H1 (cell line): ENCODE measurements at regions not wholly inside any gene's neighbourhood (a gene's known extent, or its start where the extent isn't known, plus 50 kb on each side); places are given as distances from the start of the nearest gene placed in this dataset.

ENCODE experiments used
- BRCA1 ChIP-seq: IDR thresholded peaks from 2 replicates; pipeline ENCODE4 v1.6.1; 2012; ENCODE audit warnings: low read depth, low read length, improper control_type of control experiment
- CREB1 ChIP-seq: IDR thresholded peaks from 2 replicates; pipeline ENCODE4 v1.6.1; 2012; ENCODE audit warnings: inconsistent platforms
- RNF2 ChIP-seq: fragments of 200-900, 300-1000 bp; sonication (generic); IDR thresholded peaks from 2 replicates; pipeline ENCODE4 v1.7.1; 2016; ENCODE audit warnings: borderline replicate concordance, low read depth, mild to moderate bottlenecking, antibody characterized with exemption, low read length; ENCODE audit not compliant: poor library complexity, severe bottlenecking; ENCODE audit errors: missing control alignments
- TF ChIP-seq, protein P1 (sequence below): fragments of 300-600 bp; sonication (generic); IDR thresholded peaks from 2 replicates; pipeline ENCODE4 v1.7.1; 2012; ENCODE audit warnings: low read length, moderate library complexity, mild to moderate bottlenecking, inconsistent platforms; ENCODE audit not compliant: insufficient replicate concordance

DNA sequence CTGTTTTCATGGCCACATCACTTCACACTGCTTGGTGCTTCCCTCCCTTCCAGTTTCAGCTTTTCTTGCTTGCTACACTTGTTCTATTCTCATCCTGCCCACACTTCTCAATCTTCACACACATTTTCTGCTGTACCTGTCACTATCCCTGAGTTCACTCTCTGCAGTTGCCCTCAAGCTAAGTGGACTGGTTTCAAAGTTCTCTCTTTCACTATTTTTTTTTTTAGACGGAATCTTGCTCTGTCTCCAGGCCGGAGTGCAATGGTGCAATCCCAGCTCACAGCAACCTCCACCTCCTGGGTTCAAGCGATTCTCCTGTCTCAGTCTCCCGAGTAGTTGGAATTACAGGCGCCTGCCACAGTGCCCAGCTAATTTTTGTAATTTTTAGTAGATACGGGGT is 130.6 kb upstream of the FAM83B start (continued):
- TF ChIP-seq, protein P1, sequence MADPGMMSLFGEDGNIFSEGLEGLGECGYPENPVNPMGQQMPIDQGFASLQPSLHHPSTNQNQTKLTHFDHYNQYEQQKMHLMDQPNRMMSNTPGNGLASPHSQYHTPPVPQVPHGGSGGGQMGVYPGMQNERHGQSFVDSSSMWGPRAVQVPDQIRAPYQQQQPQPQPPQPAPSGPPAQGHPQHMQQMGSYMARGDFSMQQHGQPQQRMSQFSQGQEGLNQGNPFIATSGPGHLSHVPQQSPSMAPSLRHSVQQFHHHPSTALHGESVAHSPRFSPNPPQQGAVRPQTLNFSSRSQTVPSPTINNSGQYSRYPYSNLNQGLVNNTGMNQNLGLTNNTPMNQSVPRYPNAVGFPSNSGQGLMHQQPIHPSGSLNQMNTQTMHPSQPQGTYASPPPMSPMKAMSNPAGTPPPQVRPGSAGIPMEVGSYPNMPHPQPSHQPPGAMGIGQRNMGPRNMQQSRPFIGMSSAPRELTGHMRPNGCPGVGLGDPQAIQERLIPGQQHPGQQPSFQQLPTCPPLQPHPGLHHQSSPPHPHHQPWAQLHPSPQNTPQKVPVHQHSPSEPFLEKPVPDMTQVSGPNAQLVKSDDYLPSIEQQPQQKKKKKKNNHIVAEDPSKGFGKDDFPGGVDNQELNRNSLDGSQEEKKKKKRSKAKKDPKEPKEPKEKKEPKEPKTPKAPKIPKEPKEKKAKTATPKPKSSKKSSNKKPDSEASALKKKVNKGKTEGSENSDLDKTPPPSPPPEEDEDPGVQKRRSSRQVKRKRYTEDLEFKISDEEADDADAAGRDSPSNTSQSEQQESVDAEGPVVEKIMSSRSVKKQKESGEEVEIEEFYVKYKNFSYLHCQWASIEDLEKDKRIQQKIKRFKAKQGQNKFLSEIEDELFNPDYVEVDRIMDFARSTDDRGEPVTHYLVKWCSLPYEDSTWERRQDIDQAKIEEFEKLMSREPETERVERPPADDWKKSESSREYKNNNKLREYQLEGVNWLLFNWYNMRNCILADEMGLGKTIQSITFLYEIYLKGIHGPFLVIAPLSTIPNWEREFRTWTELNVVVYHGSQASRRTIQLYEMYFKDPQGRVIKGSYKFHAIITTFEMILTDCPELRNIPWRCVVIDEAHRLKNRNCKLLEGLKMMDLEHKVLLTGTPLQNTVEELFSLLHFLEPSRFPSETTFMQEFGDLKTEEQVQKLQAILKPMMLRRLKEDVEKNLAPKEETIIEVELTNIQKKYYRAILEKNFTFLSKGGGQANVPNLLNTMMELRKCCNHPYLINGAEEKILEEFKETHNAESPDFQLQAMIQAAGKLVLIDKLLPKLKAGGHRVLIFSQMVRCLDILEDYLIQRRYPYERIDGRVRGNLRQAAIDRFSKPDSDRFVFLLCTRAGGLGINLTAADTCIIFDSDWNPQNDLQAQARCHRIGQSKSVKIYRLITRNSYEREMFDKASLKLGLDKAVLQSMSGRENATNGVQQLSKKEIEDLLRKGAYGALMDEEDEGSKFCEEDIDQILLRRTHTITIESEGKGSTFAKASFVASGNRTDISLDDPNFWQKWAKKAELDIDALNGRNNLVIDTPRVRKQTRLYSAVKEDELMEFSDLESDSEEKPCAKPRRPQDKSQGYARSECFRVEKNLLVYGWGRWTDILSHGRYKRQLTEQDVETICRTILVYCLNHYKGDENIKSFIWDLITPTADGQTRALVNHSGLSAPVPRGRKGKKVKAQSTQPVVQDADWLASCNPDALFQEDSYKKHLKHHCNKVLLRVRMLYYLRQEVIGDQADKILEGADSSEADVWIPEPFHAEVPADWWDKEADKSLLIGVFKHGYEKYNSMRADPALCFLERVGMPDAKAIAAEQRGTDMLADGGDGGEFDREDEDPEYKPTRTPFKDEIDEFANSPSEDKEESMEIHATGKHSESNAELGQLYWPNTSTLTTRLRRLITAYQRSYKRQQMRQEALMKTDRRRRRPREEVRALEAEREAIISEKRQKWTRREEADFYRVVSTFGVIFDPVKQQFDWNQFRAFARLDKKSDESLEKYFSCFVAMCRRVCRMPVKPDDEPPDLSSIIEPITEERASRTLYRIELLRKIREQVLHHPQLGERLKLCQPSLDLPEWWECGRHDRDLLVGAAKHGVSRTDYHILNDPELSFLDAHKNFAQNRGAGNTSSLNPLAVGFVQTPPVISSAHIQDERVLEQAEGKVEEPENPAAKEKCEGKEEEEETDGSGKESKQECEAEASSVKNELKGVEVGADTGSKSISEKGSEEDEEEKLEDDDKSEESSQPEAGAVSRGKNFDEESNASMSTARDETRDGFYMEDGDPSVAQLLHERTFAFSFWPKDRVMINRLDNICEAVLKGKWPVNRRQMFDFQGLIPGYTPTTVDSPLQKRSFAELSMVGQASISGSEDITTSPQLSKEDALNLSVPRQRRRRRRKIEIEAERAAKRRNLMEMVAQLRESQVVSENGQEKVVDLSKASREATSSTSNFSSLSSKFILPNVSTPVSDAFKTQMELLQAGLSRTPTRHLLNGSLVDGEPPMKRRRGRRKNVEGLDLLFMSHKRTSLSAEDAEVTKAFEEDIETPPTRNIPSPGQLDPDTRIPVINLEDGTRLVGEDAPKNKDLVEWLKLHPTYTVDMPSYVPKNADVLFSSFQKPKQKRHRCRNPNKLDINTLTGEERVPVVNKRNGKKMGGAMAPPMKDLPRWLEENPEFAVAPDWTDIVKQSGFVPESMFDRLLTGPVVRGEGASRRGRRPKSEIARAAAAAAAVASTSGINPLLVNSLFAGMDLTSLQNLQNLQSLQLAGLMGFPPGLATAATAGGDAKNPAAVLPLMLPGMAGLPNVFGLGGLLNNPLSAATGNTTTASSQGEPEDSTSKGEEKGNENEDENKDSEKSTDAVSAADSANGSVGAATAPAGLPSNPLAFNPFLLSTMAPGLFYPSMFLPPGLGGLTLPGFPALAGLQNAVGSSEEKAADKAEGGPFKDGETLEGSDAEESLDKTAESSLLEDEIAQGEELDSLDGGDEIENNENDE, result no peak
- TF ChIP-seq CREB1 (no peak), BRCA1 (no peak), RNF2 (no peak)
- TF ChIP-seq, all 59 proteins: peak for 0
